Activated CD4-positive, alpha-beta T cell treated with anti-CD3 and anti-CD28 coated beads for 36 hours (primary cell): ENCODE measurements at regions not wholly inside any gene's neighbourhood (a gene's known extent, or its start where the extent isn't known, plus 50 kb on each side); places are given as distances from the start of the nearest gene placed in this dataset.

Experiments
- ATAC-seq: fragments of 200-7000 bp; cut with Tn5 transposase; one replicate; pipeline ENCODE4 v1.10.0; 2021; ENCODE audit warnings: mild to moderate bottlenecking, moderate library complexity
- CTCF ChIA-PET: fragments of 350-600 bp; sonication (Branson Sonifier 250); formaldehyde crosslinking; loops from one replicate; lab custom pipeline; 2021; ENCODE audit warnings: antibody characterized with exemption; lab: Charles Lee
- POLR2A ChIA-PET: fragments of 350-600 bp; sonication (Branson Sonifier 250); formaldehyde crosslinking; loops from one replicate; lab custom pipeline; 2021; ENCODE audit warnings: antibody characterized with exemption, inconsistent platforms; lab: Charles Lee
- DNase-seq: peaks from one replicate; pipeline ENCODE4 v3.0.0-alpha.2; 2020
- H3K27ac Mint-ChIP-seq: one replicate; pipeline ENCODE4 v1.8.0; 2021; ENCODE audit warnings: mixed read lengths
- H3K27me3 Mint-ChIP-seq: one replicate; pipeline ENCODE4 v1.8.0; 2021; ENCODE audit warnings: mixed read lengths
- H3K36me3 Mint-ChIP-seq: one replicate; pipeline ENCODE4 v1.8.0; 2021; ENCODE audit warnings: low read depth, mixed read lengths
- H3K4me1 Mint-ChIP-seq: one replicate; pipeline ENCODE4 v1.8.0; 2021; ENCODE audit warnings: mixed read lengths
- H3K4me3 Mint-ChIP-seq: one replicate; pipeline ENCODE4 v1.8.0; 2021; ENCODE audit warnings: mild to moderate bottlenecking, moderate library complexity, mixed read lengths
- H3K9me3 Mint-ChIP-seq: one replicate; pipeline ENCODE4 v1.8.0; 2021; ENCODE audit warnings: low read depth, mixed read lengths
- intact Hi-C, 2 experiments: fragments of 100-400 bp; cut with DNase I in 1 of 2; cut with micrococcal nuclease in 1 of 2; formaldehyde crosslinking; loops; one replicate each; pipeline versions ENCODE4 v1.14.2 to v1.15.1; 2022 to 2024; cut with DNase I, micrococcal nuclease

GRCh38 chr11:81915045-81915444 lies 818.6 kb downstream of the FAM181B start:
- Mint-ChIP-seq H3K4me1 (no peaks in the 10 kb centered on the region), H3K27ac (no peak overlapping the region), H3K36me3 (no peaks in the 10 kb centered on the region), H3K27me3 (no peaks in the 10 kb centered on the region), H3K4me3 (no peak overlapping the region), H3K9me3 (no peaks in the 10 kb centered on the region)
- DNase-seq: no peak
- POLR2A ChIA-PET: no interaction called here
- intact Hi-C loops: no loop called here
- no peak for ATAC-seq
- CTCF ChIA-PET: interaction anchor here (0.8 kb wide), 1 partner anchor 15 kb away, joined by 3 read pairs; no protein-coding TSS in a partner anchor

GRCh38 chr11:81913793-81914192 lies 819.9 kb downstream of the FAM181B start:
- CTCF ChIA-PET: no interaction called here
- no peak overlapping the region for H3K27ac Mint-ChIP-seq
- ATAC-seq (no peak), DNase-seq (no peak)
- intact Hi-C loops: no loop called here
- no peaks in the 10 kb centered on the region for H3K27me3 Mint-ChIP-seq
- no peak overlapping the region for H3K4me3 Mint-ChIP-seq
- no peaks in the 10 kb centered on the region for H3K4me1 Mint-ChIP-seq
- POLR2A ChIA-PET: no interaction called here
- H3K9me3 Mint-ChIP-seq: no peaks in the 10 kb centered on the region
- H3K36me3 Mint-ChIP-seq: no peaks in the 10 kb centered on the region

GRCh38 chr11:81907996-81908395 lies 825.7 kb downstream of the FAM181B start:
- H3K4me1 Mint-ChIP-seq: no peaks in the 10 kb centered on the region
- no peaks in the 10 kb centered on the region for H3K27me3 Mint-ChIP-seq
- ATAC-seq: no peak

GRCh38 chr11:81899156-81899555 lies 834.5 kb downstream of the FAM181B start:
- intact Hi-C loops: no loop called here
- Mint-ChIP-seq H3K27ac (no peak overlapping the region), H3K9me3 (no peaks in the 10 kb centered on the region), H3K4me3 (no peak overlapping the region), H3K4me1 (no peaks in the 10 kb centered on the region), H3K36me3 (no peaks in the 10 kb centered on the region), H3K27me3 (no peaks in the 10 kb centered on the region)
- CTCF ChIA-PET: interaction anchor here (0.7 kb wide), 1 partner anchor 9 kb away, joined by 3 read pairs; no protein-coding TSS in a partner anchor
- POLR2A ChIA-PET: no interaction called here
- no peak for DNase-seq
- ATAC-seq: no peak

More at GRCh38 chr11:81907996-81908395, 825.7 kb downstream of the FAM181B start:
- POLR2A ChIA-PET: no interaction called here
- Mint-ChIP-seq H3K36me3 (no peaks in the 10 kb centered on the region), H3K4me3 (no peak overlapping the region), H3K27ac (no peak overlapping the region), H3K9me3 (no peaks in the 10 kb centered on the region)
- intact Hi-C loops: no loop called here
- CTCF ChIA-PET: no interaction called here
- no peak for DNase-seq

- no peak for ATAC-seq
- Mint-ChIP-seq H3K9me3 (no peaks in the 10 kb centered on the region), H3K27ac (no peak overlapping the region), H3K27me3 (no peaks in the 10 kb centered on the region), H3K4me3 (no peak overlapping the region), H3K36me3 (no peaks in the 10 kb centered on the region), H3K4me1 (no peaks in the 10 kb centered on the region)
- POLR2A ChIA-PET: no interaction called here
- CTCF ChIA-PET: interaction anchor here (1.5 kb wide), 1 partner anchor 8 kb away, joined by 3 read pairs; no protein-coding TSS in a partner anchor
- no peak for DNase-seq
- intact Hi-C loops: no loop called here
Observed at GRCh38 chr11:81897639-81898038, 836.0 kb downstream of the FAM181B start.

GRCh38 chr11:81895258-81895657 lies 838.4 kb downstream of the FAM181B start:
- Mint-ChIP-seq H3K36me3 (no peaks in the 10 kb centered on the region), H3K4me1 (no peaks in the 10 kb centered on the region), H3K9me3 (peaks cover 1% of the 10 kb centered on the region), H3K4me3 (no peak overlapping the region), H3K27ac (no peak overlapping the region), H3K27me3 (no peaks in the 10 kb centered on the region)
- no peak for DNase-seq
- intact Hi-C loops: no loop called here
- ATAC-seq: no peak
- ChIA-PET POLR2A (no interaction called here), CTCF (no interaction called here)

GRCh38 chr11:81892770-81893635 lies 840.7 kb downstream of the FAM181B start:
- Mint-ChIP-seq H3K4me3 (no peak overlapping the region), H3K9me3 (peaks cover 6% of the 10 kb centered on the region), H3K36me3 (no peaks in the 10 kb centered on the region), H3K27me3 (no peaks in the 10 kb centered on the region), H3K27ac (no peak overlapping the region), H3K4me1 (no peaks in the 10 kb centered on the region)
- ChIA-PET POLR2A (no interaction called here), CTCF (no interaction called here)
- DNase-seq (no peak), ATAC-seq (no peak)
- intact Hi-C loops: no loop called here

GRCh38 chr11:81888391-81888790 lies 845.3 kb downstream of the FAM181B start:
- POLR2A ChIA-PET: no interaction called here
- ATAC-seq (no peak), DNase-seq (no peak)
- peaks cover 10% of the 10 kb centered on the region for H3K4me1 Mint-ChIP-seq
- intact Hi-C loops: no loop called here
- no peaks in the 10 kb centered on the region for H3K27me3 Mint-ChIP-seq
- no peak overlapping the region for H3K4me3 Mint-ChIP-seq
- peaks cover 8% of the 10 kb centered on the region for H3K9me3 Mint-ChIP-seq
- CTCF ChIA-PET: no interaction called here
- no peaks in the 10 kb centered on the region for H3K36me3 Mint-ChIP-seq
- H3K27ac Mint-ChIP-seq: no peak overlapping the region

GRCh38 chr11:81887671-81888070 lies 846.0 kb downstream of the FAM181B start:
- no peak overlapping the region for H3K4me3 Mint-ChIP-seq
- no peak for DNase-seq
- intact Hi-C loops: loop anchor here in 1 of 2 experiments (2.0 kb wide), 1 partner anchor 17 kb away; no protein-coding TSS in a partner anchor
- H3K4me1 Mint-ChIP-seq: peaks cover 10% of the 10 kb centered on the region
- ATAC-seq: no peak
- no peak overlapping the region for H3K27ac Mint-ChIP-seq
- H3K9me3 Mint-ChIP-seq: peaks cover 8% of the 10 kb centered on the region
- ChIA-PET CTCF (no interaction called here), POLR2A (no interaction called here)
- H3K36me3 Mint-ChIP-seq: no peaks in the 10 kb centered on the region
- no peaks in the 10 kb centered on the region for H3K27me3 Mint-ChIP-seq

GRCh38 chr11:81886406-81887075 lies 847.1 kb downstream of the FAM181B start:
- DNase-seq (peak; percentile 13), ATAC-seq (peak; percentile 99)
- Mint-ChIP-seq H3K4me3 (no peak overlapping the region), H3K9me3 (peaks cover 8% of the 10 kb centered on the region), H3K27ac (peak overlapping the region; percentile 58), H3K27me3 (no peaks in the 10 kb centered on the region), H3K36me3 (no peaks in the 10 kb centered on the region), H3K4me1 (peaks cover 10% of the 10 kb centered on the region)
- ChIA-PET POLR2A (no interaction called here), CTCF (interaction anchor here (0.5 kb wide), 1 partner anchor 59 kb away, joined by 3 read pairs; no protein-coding TSS in a partner anchor)
- intact Hi-C loops: loop anchor here (1.0 to 2.0 kb wide), 2 partner anchors 16 kb away; no protein-coding TSS in a partner anchor

- ChIA-PET CTCF (interaction anchor here (1.1 kb wide), 1 partner anchor 93 kb away, joined by 3 read pairs; no protein-coding TSS in a partner anchor), POLR2A (no interaction called here)
- Mint-ChIP-seq H3K27ac (peak overlapping the region; percentile 53), H3K4me1 (peaks cover 41% of the 10 kb centered on the region), H3K9me3 (no peaks in the 10 kb centered on the region), H3K4me3 (peak overlapping the region; percentile 5), H3K36me3 (no peaks in the 10 kb centered on the region), H3K27me3 (no peaks in the 10 kb centered on the region)
- ATAC-seq (no peak), DNase-seq (peak; percentile 22)
- intact Hi-C loops: no loop called here
Observed at GRCh38 chr11:81874635-81875034, 859.0 kb downstream of the FAM181B start.
